ENCODE measurements at regions not wholly inside any gene's neighbourhood (a gene's known extent, or its start where the extent isn't known, plus 50 kb on each side); places are given as distances from the start of the nearest gene placed in this dataset.

- H3K4me3 ChIP-seq (ENCODE audit: low read depth, low read length): no peak overlapping the region
- no peak for DNase-seq (ENCODE audit: low read depth)
- TF ChIP-seq POLR2A (IDR thresholded peaks at IDR 0.05; ENCODE audit: extremely low read depth, insufficient read length) (no peak), MAX (IDR thresholded peaks at IDR 0.05; ENCODE audit: low read depth, low read length) (no peak), MYC (IDR thresholded peaks at IDR 0.05; ENCODE audit: low read depth, low read length) (no peak), CTCF (IDR thresholded peaks at IDR 0.05; ENCODE audit: low read depth, low read length) (no peak)
Measured at GRCh38 chr18:72638376-72638775, 94.2 kb upstream of the CBLN2 start.

- DNase-seq (ENCODE audit: low read depth): no peak
- no peak for TF ChIP-seq POLR2A (IDR thresholded peaks at IDR 0.05; ENCODE audit: extremely low read depth, insufficient read length)
- TF ChIP-seq CTCF (IDR thresholded peaks at IDR 0.05; ENCODE audit: low read depth, low read length): no peak
- no peak for TF ChIP-seq MYC (IDR thresholded peaks at IDR 0.05; ENCODE audit: low read depth, low read length)
- TF ChIP-seq MAX (IDR thresholded peaks at IDR 0.05; ENCODE audit: low read depth, low read length): no peak
- no peak overlapping the region for H3K4me3 ChIP-seq (ENCODE audit: low read depth, low read length)
Measured at GRCh38 chr18:72637721-72638120, 93.6 kb upstream of the CBLN2 start.

GRCh38 chr18:72637299-72637698, 93.2 kb upstream of the CBLN2 start:
- TF ChIP-seq MAX (IDR thresholded peaks at IDR 0.05; ENCODE audit: low read depth, low read length): no peak
- no peak for TF ChIP-seq POLR2A (IDR thresholded peaks at IDR 0.05; ENCODE audit: extremely low read depth, insufficient read length)
- TF ChIP-seq CTCF (IDR thresholded peaks at IDR 0.05; ENCODE audit: low read depth, low read length): no peak
- TF ChIP-seq MYC (IDR thresholded peaks at IDR 0.05; ENCODE audit: low read depth, low read length): no peak
- DNase-seq (ENCODE audit: low read depth): no peak
- H3K4me3 ChIP-seq (ENCODE audit: low read depth, low read length): no peak overlapping the region

GRCh38 chr18:72636611-72637010, 92.5 kb upstream of the CBLN2 start:
- H3K4me3 ChIP-seq (ENCODE audit: low read depth, low read length): no peak overlapping the region
- no peak for DNase-seq (ENCODE audit: low read depth)
- TF ChIP-seq POLR2A (IDR thresholded peaks at IDR 0.05; ENCODE audit: extremely low read depth, insufficient read length) (no peak), MAX (IDR thresholded peaks at IDR 0.05; ENCODE audit: low read depth, low read length) (no peak), MYC (IDR thresholded peaks at IDR 0.05; ENCODE audit: low read depth, low read length) (no peak), CTCF (IDR thresholded peaks at IDR 0.05; ENCODE audit: low read depth, low read length) (no peak)

- no peak for TF ChIP-seq POLR2A (IDR thresholded peaks at IDR 0.05; ENCODE audit: extremely low read depth, insufficient read length)
- no peak for TF ChIP-seq MYC (IDR thresholded peaks at IDR 0.05; ENCODE audit: low read depth, low read length)
- no peak for DNase-seq (ENCODE audit: low read depth)
- no peak overlapping the region for H3K4me3 ChIP-seq (ENCODE audit: low read depth, low read length)
Measured at GRCh38 chr18:72634500-72634899, 90.4 kb upstream of the CBLN2 start.

- no peak for TF ChIP-seq MYC (IDR thresholded peaks at IDR 0.05; ENCODE audit: low read depth, low read length)
- no peak for DNase-seq (ENCODE audit: low read depth)
- H3K4me3 ChIP-seq (ENCODE audit: low read depth, low read length): no peak overlapping the region
Measured at GRCh38 chr18:72630991-72631390, 86.8 kb upstream of the CBLN2 start.

- DNase-seq (ENCODE audit: low read depth): no peak
- TF ChIP-seq CTCF (IDR thresholded peaks at IDR 0.05; ENCODE audit: low read depth, low read length) (no peak), MYC (IDR thresholded peaks at IDR 0.05; ENCODE audit: low read depth, low read length) (no peak), MAX (IDR thresholded peaks at IDR 0.05; ENCODE audit: low read depth, low read length) (no peak), POLR2A (IDR thresholded peaks at IDR 0.05; ENCODE audit: extremely low read depth, insufficient read length) (no peak)
- H3K4me3 ChIP-seq (ENCODE audit: low read depth, low read length): no peak overlapping the region
Measured at GRCh38 chr18:72623444-72623843, 79.3 kb upstream of the CBLN2 start.

All from NB4 (cell line).